ENCODE measurements at regions not wholly inside any gene's neighbourhood (a gene's known extent, or its start where the extent isn't known, plus 50 kb on each side); places are given as distances from the start of the nearest gene placed in this dataset.

GRCh38 chr6:125571207-125571755 lies 178.2 kb upstream of the HEY2 start:
- Mint-ChIP-seq H3K9me3 (ENCODE audit: low read depth, unreplicated experiment) (no peaks in the 10 kb centered on the region), H3K27ac (ENCODE audit: unreplicated experiment) (no peak overlapping the region), H3K36me3 (ENCODE audit: insufficient read depth, unreplicated experiment) (no peaks in the 10 kb centered on the region), H3K27me3 (ENCODE audit: unreplicated experiment) (no peaks in the 10 kb centered on the region), H3K4me1 (ENCODE audit: low read depth, unreplicated experiment) (no peaks in the 10 kb centered on the region), H3K4me3 (ENCODE audit: low read depth, unreplicated experiment) (no peak overlapping the region)
- intact Hi-C loops (cut with micrococcal nuclease; ENCODE audit: unreplicated experiment), result no loop called here
- DNase-seq, result no peak
- CTCF ChIA-PET, result interaction anchor here (0.6 kb wide), 1 partner anchor 18 kb away, joined by 5 read pairs; no protein-coding TSS in a partner anchor
- TF ChIP-seq CTCF (IDR thresholded peaks at IDR 0.05; ENCODE audit: unreplicated experiment), result no peak
- BruUV-seq (replicated peaks), result no TSS peak

- no TSS peak for BruUV-seq (replicated peaks)
- Mint-ChIP-seq H3K4me1 (ENCODE audit: low read depth, unreplicated experiment) (no peaks in the 10 kb centered on the region), H3K4me3 (ENCODE audit: low read depth, unreplicated experiment) (no peak overlapping the region), H3K9me3 (ENCODE audit: low read depth, unreplicated experiment) (no peaks in the 10 kb centered on the region), H3K36me3 (ENCODE audit: insufficient read depth, unreplicated experiment) (no peaks in the 10 kb centered on the region), H3K27me3 (ENCODE audit: unreplicated experiment) (no peaks in the 10 kb centered on the region), H3K27ac (ENCODE audit: unreplicated experiment) (no peak overlapping the region)
- CTCF ChIA-PET, result no interaction called here
- DNase-seq, result no peak
- intact Hi-C loops (cut with micrococcal nuclease; ENCODE audit: unreplicated experiment), result no loop called here
- TF ChIP-seq CTCF (IDR thresholded peaks at IDR 0.05; ENCODE audit: unreplicated experiment), result no peak
Observed at GRCh38 chr6:125574604-125575003, 174.8 kb upstream of the HEY2 start.

- intact Hi-C loops (cut with micrococcal nuclease; ENCODE audit: unreplicated experiment), result no loop called here
Observed at GRCh38 chr6:125577124-125577662, 172.2 kb upstream of the HEY2 start.

GRCh38 chr6:125584468-125584939 lies 164.9 kb upstream of the HEY2 start:
- no peak for TF ChIP-seq CTCF (IDR thresholded peaks at IDR 0.05; ENCODE audit: unreplicated experiment)
- Mint-ChIP-seq H3K4me1 (ENCODE audit: low read depth, unreplicated experiment) (peaks cover 14% of the 10 kb centered on the region), H3K27ac (ENCODE audit: unreplicated experiment) (no peak overlapping the region), H3K36me3 (ENCODE audit: insufficient read depth, unreplicated experiment) (no peaks in the 10 kb centered on the region), H3K4me3 (ENCODE audit: low read depth, unreplicated experiment) (no peak overlapping the region), H3K9me3 (ENCODE audit: low read depth, unreplicated experiment) (no peaks in the 10 kb centered on the region), H3K27me3 (ENCODE audit: unreplicated experiment) (no peaks in the 10 kb centered on the region)
- BruUV-seq (replicated peaks), result no TSS peak
- CTCF ChIA-PET, result no interaction called here
- intact Hi-C loops (cut with micrococcal nuclease; ENCODE audit: unreplicated experiment), result no loop called here
- no peak for DNase-seq

More at GRCh38 chr6:125577124-125577662, 172.2 kb upstream of the HEY2 start:
- TF ChIP-seq CTCF (IDR thresholded peaks at IDR 0.05; ENCODE audit: unreplicated experiment), result no peak
- DNase-seq, result no peak
- no peak overlapping the region for H3K27ac Mint-ChIP-seq (ENCODE audit: unreplicated experiment)
- no peaks in the 10 kb centered on the region for H3K9me3 Mint-ChIP-seq (ENCODE audit: low read depth, unreplicated experiment)
- no peaks in the 10 kb centered on the region for H3K4me1 Mint-ChIP-seq (ENCODE audit: low read depth, unreplicated experiment)
- H3K36me3 Mint-ChIP-seq (ENCODE audit: insufficient read depth, unreplicated experiment), result no peaks in the 10 kb centered on the region
- no peak overlapping the region for H3K4me3 Mint-ChIP-seq (ENCODE audit: low read depth, unreplicated experiment)
- BruUV-seq (replicated peaks), result no TSS peak
- CTCF ChIA-PET, result no interaction called here
- H3K27me3 Mint-ChIP-seq (ENCODE audit: unreplicated experiment), result no peaks in the 10 kb centered on the region

All from Calu3 (cell line).